Stomach (tissue), 8 donors: ENCODE measurements at regions not wholly inside any gene's neighbourhood (a gene's known extent, or its start where the extent isn't known, plus 50 kb on each side); places are given as distances from the start of the nearest gene placed in this dataset.

ENCODE experiments used
- DNase-seq, 2 donors: peaks; one replicate each; pipeline versions ENCODE4 v3.0.0 to v3.0.0-alpha.2; 2013 to 2019
- H3K27ac ChIP-seq, 5 donors: fragments of 200-600 bp in 4 of 5; sonication (generic) in 4 of 5; one replicate each; pipeline ENCODE4 v1.5.1; 2013 to 2019; ENCODE audit warnings: mild to moderate bottlenecking in 1 of 5, moderate library complexity in 1 of 5
- H3K27me3 ChIP-seq, 3 donors: fragments of 200-600 bp; sonication (generic); one replicate each; pipeline ENCODE4 v1.5.1; 2017 to 2019; ENCODE audit warnings: mixed run types in 1 of 3
- H3K36me3 ChIP-seq, 4 donors: fragments of 200-600 bp; sonication (generic); 1 replicate in 3 of 4; 2 replicates in 1 of 4; pipeline ENCODE4 v1.5.1; 2016 to 2019
- H3K4me1 ChIP-seq, 4 donors: fragments of 200-600 bp; sonication (generic); one replicate each; pipeline ENCODE4 v1.5.1; 2016 to 2019
- H3K4me3 ChIP-seq, 4 donors: fragments of 200-600 bp; sonication (generic) in 3 of 4; one replicate each; pipeline ENCODE4 v1.5.1; 2016 to 2019; ENCODE audit warnings: mild to moderate bottlenecking in 1 of 4
- H3K9me3 ChIP-seq, 4 donors: fragments of 200-600 bp; sonication (generic); one replicate each; pipeline ENCODE4 v1.5.1; 2016 to 2019
- CTCF ChIP-seq, 7 experiments: fragments of 450-650 bp in 4 of 7; fragments of 200-600 bp in 3 of 7; sonication (generic) in 3 of 7; IDR thresholded peaks; one replicate each; pipeline ENCODE4 v1.5.1; 2016 to 2019; ENCODE audit warnings: antibody characterized with exemption in 7 of 7, control low read depth in 2 of 7, mild to moderate bottlenecking in 1 of 7
- EP300 ChIP-seq: sonication (generic); formaldehyde crosslinking; IDR thresholded peaks from one replicate; pipeline ENCODE4 v1.6.1; 2017; ENCODE audit warnings: antibody characterized with exemption
- POLR2A ChIP-seq, 4 donors: fragments of 450-650 bp; IDR thresholded peaks; one replicate each; pipeline ENCODE4 v1.6.1; 2016; ENCODE audit warnings: antibody characterized with exemption in 4 of 4, control low read depth in 2 of 4, mild to moderate bottlenecking in 1 of 4, moderate library complexity in 1 of 4
- POLR2AphosphoS5 ChIP-seq, 3 donors: sonication (generic); formaldehyde crosslinking; IDR thresholded peaks; one replicate each; pipeline ENCODE4 v1.6.1; 2016; ENCODE audit warnings: antibody characterized with exemption in 3 of 3
- WGBS, 5 donors: extraction: QIAGEN DNeasy Blood & Tissue Kit in 3 of 5; methylation state at CpG; one replicate each; pipeline versions ENCODE4 v1.1.5 to v1.1.7; 2013 to 2018; 5-methylcytosine and 5-hydroxymethylcytosine counted together
- intact Hi-C: fragments of 100-400 bp; cut with DNase I; formaldehyde crosslinking; loops from one replicate; pipeline ENCODE4 v1.15.1; 2023; ENCODE audit warnings: low total_unique reads
- donor health status: healthy with polysubstance abuse.
- donor health status: Bipolar disorder and iron deficiency.
- donor health status: healthy.

GRCh38 chr10:78502210-78502936, 468.7 kb downstream of the RPS24 start:
- Histone ChIP-seq H3K36me3 (no peaks in the 10 kb centered on the region), H3K9me3 (no peaks in the 10 kb centered on the region), H3K4me1 (peaks cover 0 to 6% (median 0%) of the 10 kb centered on the region in 4 donors), H3K27ac (peak overlapping the region in 2 of 5 donors; percentile 4 to 15), H3K4me3 (no peak overlapping the region), H3K27me3 (no peaks in the 10 kb centered on the region)
- WGBS, 5 donors = 72 to 84% (median 78%) methylated on average over 6 of the region's 6 CpGs
- intact Hi-C loops = no loop called here
- no peak for DNase-seq
- TF ChIP-seq POLR2A (IDR thresholded peaks at IDR 0.05) (no peak), CTCF (IDR thresholded peaks at IDR 0.05) (no peak), POLR2AphosphoS5 (IDR thresholded peaks at IDR 0.05) (no peak), EP300 (no peak)

GRCh38 chr10:78504181-78504580, 470.5 kb downstream of the RPS24 start:
- Histone ChIP-seq H3K27me3 (no peaks in the 10 kb centered on the region), H3K27ac (no peak overlapping the region), H3K4me1 (peaks cover 0 to 19% (median 7%) of the 10 kb centered on the region in 4 donors), H3K9me3 (no peaks in the 10 kb centered on the region), H3K4me3 (no peak overlapping the region), H3K36me3 (no peaks in the 10 kb centered on the region)
- no peak for DNase-seq
- TF ChIP-seq CTCF (IDR thresholded peaks at IDR 0.05) = no peak
- no peak for TF ChIP-seq EP300
- no peak for TF ChIP-seq POLR2A (IDR thresholded peaks at IDR 0.05)
- TF ChIP-seq POLR2AphosphoS5 (IDR thresholded peaks at IDR 0.05) = no peak
- intact Hi-C loops = no loop called here
- WGBS, 5 donors = 45 to 73% (median 59%) methylated on average over 3 of the region's 3 CpGs

- no peaks in the 10 kb centered on the region for H3K9me3 ChIP-seq
- no peaks in the 10 kb centered on the region for H3K36me3 ChIP-seq
- no peak overlapping the region for H3K27ac ChIP-seq
- intact Hi-C loops = no loop called here
- no peak for DNase-seq
- peaks cover 0 to 30% (median 9%) of the 10 kb centered on the region in 4 donors for H3K4me1 ChIP-seq
- TF ChIP-seq POLR2AphosphoS5 (IDR thresholded peaks at IDR 0.05) (no peak), CTCF (IDR thresholded peaks at IDR 0.05) (no peak), EP300 (no peak), POLR2A (IDR thresholded peaks at IDR 0.05) (no peak)
- no peak overlapping the region for H3K4me3 ChIP-seq
- no peaks in the 10 kb centered on the region for H3K27me3 ChIP-seq
- 91 to 96% (median 93%) methylated on average over 4 of the region's 4 CpGs for WGBS, 5 donors
Measured at GRCh38 chr10:78505657-78506056, 472.0 kb downstream of the RPS24 start.

- 83 to 94% (median 89%) methylated on average over 2 of the region's 2 CpGs for WGBS, 5 donors
- Histone ChIP-seq H3K4me1 (peaks cover 0 to 39% (median 17%) of the 10 kb centered on the region in 4 donors), H3K27ac (peak overlapping the region in 1 of 5 donors; percentile 77), H3K4me3 (no peak overlapping the region), H3K9me3 (no peaks in the 10 kb centered on the region), H3K27me3 (no peaks in the 10 kb centered on the region), H3K36me3 (no peaks in the 10 kb centered on the region)
- TF ChIP-seq CTCF (IDR thresholded peaks at IDR 0.05) (no peak), POLR2A (IDR thresholded peaks at IDR 0.05) (no peak), POLR2AphosphoS5 (IDR thresholded peaks at IDR 0.05) (no peak), EP300 (no peak)
- intact Hi-C loops = no loop called here
- DNase-seq = no peak
Measured at GRCh38 chr10:78506614-78507013, 473.0 kb downstream of the RPS24 start.
